H1 (cell line): ENCODE measurements at regions not wholly inside any gene's neighbourhood (a gene's known extent, or its start where the extent isn't known, plus 50 kb on each side); places are given as distances from the start of the nearest gene placed in this dataset.

Experiments
- CTCF ChIA-PET: fragments of 300-600 bp; sonication (Branson Sonifier 250); formaldehyde crosslinking; loops from one replicate; lab custom pipeline; 2021; ENCODE audit not compliant: partially characterized antibody; lab: Charles Lee
- POLR2A ChIA-PET: fragments of 300-600 bp; sonication (Branson Sonifier 250); formaldehyde crosslinking; loops from one replicate; lab custom pipeline; 2021; ENCODE audit warnings: inconsistent platforms; ENCODE audit not compliant: partially characterized antibody; lab: Charles Lee
- DNase-seq, 2 experiments: peaks; one replicate each; pipeline versions ENCODE4 v3.0.0 to v3.0.0-alpha.2; 2010 to 2022; ENCODE audit warnings: low spot score in 2 of 2, low read depth in 1 of 2, mixed read lengths in 1 of 2
- FAIRE-seq: peaks from 2 replicates; lab custom pipeline; 2011; peaks lifted over from hg19 to GRCh38; lab: Jason Lieb, UNC
- H2AFZ ChIP-seq: 2 replicates; pipeline ENCODE4 v1.8.1; 2012; ENCODE audit warnings: low read length, inconsistent platforms
- H2AK5ac ChIP-seq: 2 replicates; pipeline ENCODE4 v1.6.1; 2013; ENCODE audit warnings: low read depth, low read length
- H2BK120ac ChIP-seq: replicated peaks from 2 replicates; pipeline ENCODE3; 2013; ENCODE audit warnings: low read depth, low read length, inconsistent platforms
- H2BK12ac ChIP-seq: 2 replicates; pipeline ENCODE4 v1.6.1; 2013; ENCODE audit warnings: low read depth, low read length
- H2BK15ac ChIP-seq: 2 replicates; pipeline ENCODE4 v1.6.1; 2013; ENCODE audit warnings: low read length
- H2BK20ac ChIP-seq: 2 replicates; pipeline ENCODE4 v1.6.1; 2013; ENCODE audit warnings: low read length
- H2BK5ac ChIP-seq: 2 replicates; pipeline ENCODE4 v1.6.1; 2013; ENCODE audit warnings: low read depth, low read length
- H3K14ac ChIP-seq: 2 replicates; pipeline ENCODE4 v1.6.1; 2013; ENCODE audit warnings: inconsistent platforms; ENCODE audit not compliant: insufficient read length
- H3K18ac ChIP-seq: 2 replicates; pipeline ENCODE4 v1.6.1; 2013; ENCODE audit warnings: low read length; ENCODE audit errors: extremely low read depth
- H3K23ac ChIP-seq: 2 replicates; pipeline ENCODE4 v1.6.1; 2013; ENCODE audit warnings: inconsistent platforms; ENCODE audit not compliant: insufficient read length
- H3K23me2 ChIP-seq: 2 replicates; pipeline ENCODE4 v1.6.1; 2013; ENCODE audit warnings: low read depth, low read length
- H3K27ac ChIP-seq: 2 replicates; pipeline ENCODE4 v1.6.1; 2011; ENCODE audit warnings: low read depth, low read length, inconsistent platforms
- H3K27me3 ChIP-seq, 4 experiments: replicated peaks in 1 of 4; 1 replicate in 1 of 4; 2 replicates in 3 of 4; pipeline versions ENCODE4 v1.6.1 to v1.8.1; 2011 to 2013; ENCODE audit warnings: low read length in 3 of 4, mild to moderate bottlenecking in 3 of 4, inconsistent platforms in 2 of 4, mixed read lengths in 2 of 4, moderate library complexity in 1 of 4; ENCODE audit not compliant: control insufficient read depth in 3 of 4, insufficient read depth in 3 of 4; ENCODE audit errors: extremely low read depth in 1 of 4
- H3K36me3 ChIP-seq, 4 experiments: 2 replicates each; pipeline versions ENCODE4 v1.6.1 to v1.8.1; 2011 to 2013; ENCODE audit warnings: mild to moderate bottlenecking in 4 of 4, low read length in 3 of 4, moderate library complexity in 2 of 4, control low read depth in 1 of 4, inconsistent platforms in 1 of 4; ENCODE audit not compliant: insufficient read depth in 4 of 4, control insufficient read depth in 2 of 4
- H3K4ac ChIP-seq: replicated peaks from 2 replicates; pipeline ENCODE3; 2013; ENCODE audit warnings: low read length, low read depth, mixed read lengths, inconsistent platforms; ENCODE audit not compliant: insufficient read length
- H3K4me1 ChIP-seq, 4 experiments: replicated peaks in 1 of 4; 1 replicate in 1 of 4; 2 replicates in 3 of 4; pipeline versions ENCODE4 v1.6.1 to v1.8.1; 2011 to 2013; ENCODE audit warnings: low read length in 3 of 4, inconsistent platforms in 2 of 4, mixed read lengths in 1 of 4; ENCODE audit not compliant: insufficient read depth in 4 of 4, control insufficient read depth in 3 of 4
- H3K4me2 ChIP-seq, 2 experiments: 2 replicates each; pipeline versions ENCODE4 v1.6.1 to v1.8.1; 2011 to 2013; ENCODE audit warnings: low read depth in 2 of 2, low read length in 2 of 2, control low read depth in 1 of 2, inconsistent platforms in 1 of 2, mild to moderate bottlenecking in 1 of 2; ENCODE audit not compliant: insufficient read depth in 1 of 2
- H3K4me3 ChIP-seq, 4 experiments: fragments of 200-600, 300-600 bp in 1 of 4; sonication (generic), shearing (Covaris generic), sonication (Bioruptor Twin) in 1 of 4; 2 replicates each; pipeline versions ENCODE4 v1.5.1 to v1.8.1; 2011 to 2016; ENCODE audit warnings: low read length in 4 of 4, low read depth in 3 of 4, control low read depth in 2 of 4, inconsistent platforms in 2 of 4, mild to moderate bottlenecking in 2 of 4, mixed read lengths in 1 of 4, moderate library complexity in 1 of 4; ENCODE audit not compliant: insufficient read depth in 2 of 4; ENCODE audit errors: extremely low read depth in 1 of 4
- H3K56ac ChIP-seq: replicated peaks from 2 replicates; pipeline ENCODE3; 2013; ENCODE audit warnings: low read depth, mild to moderate bottlenecking, mixed read lengths, low read length, inconsistent platforms; ENCODE audit not compliant: insufficient read length
- H3K79me1 ChIP-seq: 2 replicates; pipeline ENCODE4 v1.6.1; 2013; ENCODE audit warnings: low read depth, low read length, control low read depth
- H3K79me2 ChIP-seq, 2 experiments: 2 replicates each; pipeline versions ENCODE4 v1.6.1 to v1.8.1; 2012 to 2013; ENCODE audit warnings: low read length in 2 of 2, mild to moderate bottlenecking in 2 of 2, inconsistent platforms in 1 of 2; ENCODE audit not compliant: insufficient read depth in 2 of 2, control insufficient read depth in 1 of 2
- H3K9ac ChIP-seq, 4 experiments: replicated peaks in 1 of 4; 1 replicate in 1 of 4; 2 replicates in 3 of 4; pipeline versions ENCODE4 v1.6.1 to v1.8.1; 2011 to 2013; ENCODE audit warnings: low read depth in 3 of 4, low read length in 3 of 4, control low read depth in 2 of 4, mild to moderate bottlenecking in 2 of 4, moderate library complexity in 2 of 4, inconsistent platforms in 1 of 4; ENCODE audit errors: extremely low read depth in 1 of 4
- H3K9me3 ChIP-seq, 2 experiments: 2 replicates each; pipeline versions ENCODE4 v1.6.1 to v1.8.1; 2012 to 2013; ENCODE audit warnings: mild to moderate bottlenecking in 2 of 2, moderate library complexity in 2 of 2, control low read depth in 1 of 2, inconsistent platforms in 1 of 2, low read depth in 1 of 2, low read length in 1 of 2, mixed read lengths in 1 of 2; ENCODE audit not compliant: insufficient read depth in 2 of 2
- H4K20me1 ChIP-seq, 2 experiments: replicated peaks in 1 of 2; 2 replicates each; pipeline versions ENCODE3 to v1.8.1; 2011 to 2013; ENCODE audit warnings: inconsistent platforms in 2 of 2, low read length in 2 of 2, mild to moderate bottlenecking in 1 of 2; ENCODE audit not compliant: insufficient read depth in 2 of 2, control insufficient read depth in 1 of 2
- H4K5ac ChIP-seq: 2 replicates; pipeline ENCODE4 v1.6.1; 2013; ENCODE audit warnings: low read length, low read depth, mixed read lengths, inconsistent platforms; ENCODE audit not compliant: insufficient read length
- H4K8ac ChIP-seq: 2 replicates; pipeline ENCODE4 v1.8.0; 2013; ENCODE audit warnings: mild to moderate bottlenecking, moderate library complexity, low read length, inconsistent platforms; ENCODE audit not compliant: insufficient read depth; ENCODE audit errors: extremely low read depth
- H4K91ac ChIP-seq: replicated peaks from 2 replicates; pipeline ENCODE3; 2013; ENCODE audit warnings: low read length, mixed read lengths, inconsistent platforms; ENCODE audit not compliant: insufficient read length
- ATF3 ChIP-seq: IDR thresholded peaks from 2 replicates; pipeline ENCODE4 v1.6.1; 2011; ENCODE audit warnings: low read depth, mild to moderate bottlenecking, low read length; ENCODE audit not compliant: insufficient read depth
- CTBP2 ChIP-seq: IDR thresholded peaks from 2 replicates; pipeline ENCODE4 v1.7.0; 2011; ENCODE audit warnings: borderline replicate concordance, mild to moderate bottlenecking, moderate library complexity, mixed read lengths, low read length; ENCODE audit not compliant: insufficient read depth, insufficient read length
- GABPA ChIP-seq: IDR thresholded peaks from 2 replicates; pipeline ENCODE4 v1.6.1; 2011; ENCODE audit warnings: mild to moderate bottlenecking, low read length, moderate library complexity, borderline replicate concordance; ENCODE audit not compliant: insufficient read depth
- GTF2F1 ChIP-seq: IDR thresholded peaks from 2 replicates; pipeline ENCODE4 v1.6.1; 2012; ENCODE audit warnings: low read depth, low read length, improper control_type of control experiment, borderline replicate concordance
- KDM1A ChIP-seq: fragments of 200-600, 300-600 bp; sonication (generic); IDR thresholded peaks from 2 replicates; pipeline ENCODE4 v1.7.1; 2016; ENCODE audit warnings: mild to moderate bottlenecking, low read length, borderline replicate concordance
- MAFK ChIP-seq: IDR thresholded peaks from 2 replicates; pipeline ENCODE4 v1.6.1; 2012; ENCODE audit warnings: low read depth, mild to moderate bottlenecking, improper control_type of control experiment, low read length
- NRF1 ChIP-seq: IDR thresholded peaks from 2 replicates; pipeline ENCODE4 v1.6.1; 2011; ENCODE audit warnings: mild to moderate bottlenecking, low read depth, low read length, improper control_type of control experiment
- PHF8 ChIP-seq: fragments of 200-600 bp; sonication (generic); conservative IDR thresholded peaks from 2 replicates; pipeline ENCODE4 v1.7.1; 2012; ENCODE audit warnings: low read depth, mild to moderate bottlenecking, inconsistent platforms, low read length, moderate library complexity
- POLR2A ChIP-seq, 2 experiments: IDR thresholded peaks; 1 replicate in 1 of 2; 2 replicates in 1 of 2; pipeline ENCODE4 v1.6.1; 2011; ENCODE audit warnings: low read depth in 2 of 2, low read length in 2 of 2, mild to moderate bottlenecking in 2 of 2; ENCODE audit errors: control extremely low read depth in 1 of 2
- POU5F1 ChIP-seq: IDR thresholded peaks from 2 replicates; pipeline ENCODE4 v1.6.1; 2011; ENCODE audit warnings: low read depth, mild to moderate bottlenecking, low read length, moderate library complexity
- RNF2 ChIP-seq: fragments of 200-900, 300-1000 bp; sonication (generic); IDR thresholded peaks from 2 replicates; pipeline ENCODE4 v1.7.1; 2016; ENCODE audit warnings: borderline replicate concordance, low read depth, mild to moderate bottlenecking, antibody characterized with exemption, low read length; ENCODE audit not compliant: poor library complexity, severe bottlenecking; ENCODE audit errors: missing control alignments
- SRF ChIP-seq: IDR thresholded peaks from 2 replicates; pipeline ENCODE4 v1.6.1; 2011; ENCODE audit warnings: mild to moderate bottlenecking, low read depth, low read length, moderate library complexity
- USF2 ChIP-seq: IDR thresholded peaks from 2 replicates; pipeline ENCODE4 v1.6.1; 2011; ENCODE audit warnings: low read length, improper control_type of control experiment
- WGBS, 2 experiments: shearing (Covaris generic) in 1 of 2; methylation state at CpG; one replicate each; pipeline versions ENCODE4 v1.1.6 to v1.1.7; 2013 to 2015; ENCODE audit warnings: low lambda C conversion rate in 2 of 2, mixed read lengths in 2 of 2, inconsistent platforms in 1 of 2, low coverage in 1 of 2, missing lambda C conversion rate in 1 of 2; ENCODE audit not compliant: insufficient replicate concordance in 2 of 2, insufficient coverage in 1 of 2, insufficient read length in 1 of 2; ENCODE audit errors: extremely low coverage in 1 of 2, missing lambda C conversion rate in 1 of 2; 5-methylcytosine and 5-hydroxymethylcytosine counted together

- no peaks in the 10 kb centered on the region for H3K36me3 ChIP-seq
- no peak overlapping the region for H2BK12ac ChIP-seq
- peak overlapping the region; percentile 82; the same call in 1 of the 2 replicates for H4K8ac ChIP-seq
- no peak overlapping the region for H3K4me3 ChIP-seq
- no peaks in the 10 kb centered on the region for H3K4me1 ChIP-seq
- H4K5ac ChIP-seq = no peak overlapping the region
- H2BK120ac ChIP-seq = no peak overlapping the region
- H4K20me1 ChIP-seq = no peaks in the 10 kb centered on the region
- H3K79me1 ChIP-seq = no peaks in the 10 kb centered on the region
- H2BK20ac ChIP-seq = no peak overlapping the region
- H3K9me3 ChIP-seq = no peaks in the 10 kb centered on the region
- POLR2A ChIA-PET = no interaction called here
- H2AK5ac ChIP-seq = no peak overlapping the region
- H3K56ac ChIP-seq = no peak overlapping the region
- H3K27ac ChIP-seq = no peak overlapping the region
- H2BK5ac ChIP-seq = no peak overlapping the region
- H2BK15ac ChIP-seq = peak overlapping the region; percentile 46; the same call in 1 of the 2 replicates
- H3K14ac ChIP-seq = no peak overlapping the region
- FAIRE-seq = no peak
- H4K91ac ChIP-seq = no peak overlapping the region
- no peak overlapping the region for H3K4me2 ChIP-seq
- CTCF ChIA-PET = interaction anchor here (0.7 to 2.3 kb wide), 7 partner anchors 11 to 1509 kb away, joined by 3 to 6 read pairs (median 4); no protein-coding TSS in a partner anchor
- H3K4ac ChIP-seq = no peak overlapping the region
- H2AFZ ChIP-seq = no peak overlapping the region
- 89% methylated on average over 9 of the region's 9 CpGs; no CpG with 5 or more reads in 1 of the 2 experiments for WGBS, 2 experiments
- H3K9ac ChIP-seq = no peak overlapping the region
- no peaks in the 10 kb centered on the region for H3K79me2 ChIP-seq
- H3K23ac ChIP-seq = no peak overlapping the region
- no peak overlapping the region for H3K18ac ChIP-seq
- no peak for DNase-seq
- H3K23me2 ChIP-seq = no peaks in the 10 kb centered on the region
- no peaks in the 10 kb centered on the region for H3K27me3 ChIP-seq
- TF ChIP-seq SRF (no peak), GTF2F1 (no peak), PHF8 (no peak), GABPA (no peak), MAFK (no peak), NRF1 (no peak), RNF2 (no peak), KDM1A (no peak), POLR2A (IDR thresholded peaks at IDR 0.05; ENCODE audit: control extremely low read depth in 1 of 2, low read depth in 2 of 2, low read length in 2 of 2) (no peak), POU5F1 (no peak), CTBP2 (no peak), USF2 (no peak), ATF3 (no peak)
Measured at GRCh38 chr16:86778978-86779377, 200.6 kb downstream of the FOXL1 start.
